ENCODE measurements at regions not wholly inside any gene's neighbourhood (a gene's known extent, or its start where the extent isn't known, plus 50 kb on each side); places are given as distances from the start of the nearest gene placed in this dataset.

DNA sequence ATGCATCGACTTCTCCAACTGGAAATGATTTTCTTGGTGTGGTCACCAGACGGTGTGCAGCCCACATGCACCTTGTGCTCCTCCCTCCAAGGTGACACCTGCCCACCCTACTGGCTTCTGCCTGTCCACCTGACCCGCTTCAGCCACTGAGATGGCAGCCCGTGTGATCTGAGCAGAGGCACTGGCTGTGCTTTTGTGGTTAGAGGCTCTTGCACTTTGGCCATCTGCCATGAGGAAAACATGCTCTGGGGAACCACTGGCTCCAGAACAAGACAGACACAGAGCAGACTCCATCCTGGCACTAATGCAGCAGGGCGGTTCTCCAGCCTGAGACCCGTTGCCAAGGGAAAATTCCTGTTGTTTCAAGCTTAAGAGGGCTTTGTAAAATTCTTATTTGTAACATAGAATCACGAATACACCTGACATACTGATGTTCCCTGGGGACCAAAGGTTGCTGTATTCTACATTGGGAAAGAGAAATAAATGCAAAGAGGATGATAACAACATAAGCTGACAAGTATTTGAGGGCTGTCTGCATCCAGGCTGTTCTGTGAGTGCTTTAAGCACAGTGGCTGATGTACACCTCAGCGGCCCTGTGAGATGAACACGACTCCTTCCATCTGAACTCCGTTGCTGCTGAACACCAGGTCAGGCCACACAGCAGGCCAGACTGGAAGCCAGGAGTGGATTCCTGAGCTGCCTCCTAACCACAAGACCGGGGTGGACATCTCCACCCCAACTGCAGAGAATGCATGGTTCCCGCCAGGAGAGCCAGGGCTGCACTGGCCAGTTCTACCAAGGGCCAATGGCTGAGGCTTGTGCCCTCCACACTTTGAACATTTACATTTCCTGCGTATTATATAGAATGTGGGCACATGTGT, 820.4 kb downstream of the GALR1 start:
- intact Hi-C loops (cut with DNase I), result no loop called here
- no peak for DNase-seq (ENCODE audit: low spot score)

DNA sequence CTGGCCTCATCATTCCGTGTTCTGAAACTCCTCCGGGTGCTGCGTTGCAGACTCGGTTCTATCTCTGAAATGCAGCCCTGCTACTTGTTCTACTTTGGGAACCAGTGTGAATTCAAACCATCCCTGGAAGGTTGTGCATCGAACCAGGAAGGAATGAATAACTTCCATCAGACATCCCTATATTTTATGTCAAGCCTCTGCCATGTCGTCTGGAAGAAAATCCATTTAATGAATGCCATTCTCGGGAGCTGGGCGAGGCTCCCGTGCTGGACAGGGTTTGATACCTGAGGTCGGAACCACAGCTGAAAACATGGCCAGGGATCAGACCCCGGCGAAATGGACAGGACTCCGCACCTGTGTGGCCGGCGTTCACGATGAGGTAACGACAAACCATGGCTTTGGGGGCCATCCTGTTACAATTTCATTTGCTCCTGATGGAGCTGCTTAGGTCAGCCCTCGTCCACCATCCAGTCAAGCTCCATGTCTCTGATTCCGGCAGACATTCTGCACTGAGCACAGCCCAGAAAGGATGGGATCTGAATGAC, 821.6 kb downstream of the GALR1 start:
- DNase-seq (ENCODE audit: low spot score), result no peak
- intact Hi-C loops (cut with DNase I), result no loop called here

DNA sequence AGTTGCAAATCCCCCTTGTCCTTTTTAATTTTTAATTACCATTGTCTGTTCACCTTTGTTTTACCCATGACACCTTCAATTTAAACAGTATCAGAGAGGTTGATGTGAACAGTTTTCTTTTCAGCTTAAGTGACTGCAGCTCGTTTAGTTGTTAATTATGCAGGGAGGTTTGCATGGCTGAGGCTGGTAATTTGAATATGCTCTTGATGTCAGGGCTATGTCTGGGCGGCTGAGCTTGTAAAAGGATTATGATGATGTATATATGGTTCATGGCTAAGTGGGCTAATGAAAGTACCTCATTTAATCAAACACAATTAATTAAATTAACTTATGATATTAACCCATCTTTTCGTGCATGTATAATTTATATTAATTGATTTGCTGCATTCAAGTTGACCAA, 822.1 kb downstream of the GALR1 start:
- DNase-seq (ENCODE audit: low spot score), result no peak
- intact Hi-C loops (cut with DNase I), result no loop called here

DNA sequence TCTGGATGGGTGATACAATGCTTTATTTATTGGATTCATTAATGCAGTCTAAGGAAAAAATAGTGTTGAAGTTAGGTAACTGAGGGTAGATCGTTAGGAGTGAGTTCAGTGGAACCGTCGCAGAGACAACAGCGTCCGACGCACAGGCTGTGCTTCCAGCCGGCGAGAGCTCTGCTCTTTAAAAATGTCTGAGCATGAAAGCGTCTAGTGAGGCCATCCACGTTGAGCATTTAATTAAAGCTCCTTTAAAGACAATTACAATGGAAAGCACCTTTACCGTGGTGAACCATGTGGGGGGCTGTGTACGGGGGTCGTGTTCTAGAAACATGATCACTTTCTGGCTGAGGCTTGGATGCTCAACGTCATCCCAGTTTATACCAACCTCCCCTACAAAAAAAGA, 822.7 kb downstream of the GALR1 start:
- intact Hi-C loops (cut with DNase I), result no loop called here
- DNase-seq (ENCODE audit: low spot score), result no peak

DNA sequence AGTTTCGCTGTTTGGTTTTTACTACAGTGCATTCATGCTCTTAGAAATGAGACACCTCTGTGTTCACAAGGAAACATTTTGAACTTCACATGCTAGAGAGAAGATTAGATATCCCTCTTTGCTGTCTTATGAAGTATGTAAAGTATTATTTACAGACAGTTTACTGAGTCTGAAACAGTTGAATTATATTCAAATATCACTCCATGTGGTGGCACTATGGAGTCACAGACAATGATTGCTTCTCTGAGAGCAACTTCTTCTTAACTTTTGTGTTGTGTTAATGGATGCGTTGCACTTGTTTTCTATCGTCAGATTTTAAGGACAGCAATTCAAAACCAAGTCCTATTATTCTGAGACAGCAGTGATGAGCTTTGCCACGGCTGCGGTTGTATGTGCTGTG, 823.6 kb downstream of the GALR1 start:
- no peak for DNase-seq (ENCODE audit: low spot score)

DNA sequence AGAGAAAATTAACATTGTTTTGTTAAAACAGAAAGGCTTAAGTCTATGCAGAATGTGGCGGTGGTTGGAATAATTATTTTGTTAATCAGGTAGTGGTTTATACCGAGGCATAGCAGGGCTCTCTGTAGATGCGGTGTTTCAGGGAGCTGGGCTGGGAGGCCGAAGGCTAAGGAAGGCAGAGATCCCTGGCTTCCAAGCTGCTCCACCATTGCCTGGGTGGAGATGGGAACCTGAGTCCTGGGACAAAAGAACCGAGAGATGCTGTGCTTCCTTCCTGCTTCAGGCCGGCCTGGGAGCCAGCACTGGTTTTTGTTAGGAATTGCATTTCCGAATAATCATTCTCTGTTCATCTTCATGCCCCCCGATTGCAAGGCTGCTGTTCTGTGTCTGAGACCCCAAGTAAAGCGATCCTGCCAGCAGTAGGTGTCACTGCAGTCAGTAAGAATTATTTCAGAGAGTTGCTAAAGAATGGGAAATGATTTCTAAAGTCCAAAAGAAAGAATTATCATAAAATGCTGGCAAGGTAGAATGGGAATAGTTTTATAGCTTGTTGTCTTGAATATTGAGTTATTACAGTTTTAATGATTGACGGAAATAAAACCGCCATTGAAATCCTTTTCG, 824.9 kb downstream of the GALR1 start:
- intact Hi-C loops (cut with DNase I), result no loop called here

More for the DNA sequence above, 823.6 kb downstream of the GALR1 start:
- intact Hi-C loops (cut with DNase I), result no loop called here

GRCh38 chr18:78080081-78080480, 830.4 kb downstream of the GALR1 start:
- intact Hi-C loops (cut with DNase I), result no loop called here

More for the DNA sequence above, 824.9 kb downstream of the GALR1 start:
- DNase-seq (ENCODE audit: low spot score), result no peak

DNA sequence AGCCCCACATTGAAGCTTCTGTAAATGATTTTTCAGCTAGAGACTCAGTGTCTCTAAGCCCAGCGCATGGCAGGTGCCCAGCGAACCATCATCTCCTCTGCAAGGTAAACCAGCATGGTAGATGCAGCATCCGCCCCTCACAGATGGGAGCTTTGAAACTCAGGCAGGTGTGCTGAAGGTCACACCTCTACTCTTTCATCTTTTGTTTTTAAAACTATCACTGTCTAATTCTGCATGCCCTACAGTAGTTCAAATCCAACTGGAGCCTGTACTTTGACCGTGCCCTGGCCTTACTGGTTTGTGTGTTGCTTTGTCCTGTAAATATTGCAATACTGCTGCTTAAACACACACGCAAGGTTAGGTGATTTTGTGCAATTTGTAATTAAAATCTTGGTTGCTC, 831.1 kb downstream of the GALR1 start:
- intact Hi-C loops (cut with DNase I), result no loop called here
- DNase-seq (ENCODE audit: low spot score), result no peak

More at GRCh38 chr18:78080081-78080480, 830.4 kb downstream of the GALR1 start:
- DNase-seq (ENCODE audit: low spot score), result no peak

GRCh38 chr18:78082816-78083215, 833.2 kb downstream of the GALR1 start:
- DNase-seq (ENCODE audit: low spot score), result no peak
- intact Hi-C loops (cut with DNase I), result no loop called here

DNA sequence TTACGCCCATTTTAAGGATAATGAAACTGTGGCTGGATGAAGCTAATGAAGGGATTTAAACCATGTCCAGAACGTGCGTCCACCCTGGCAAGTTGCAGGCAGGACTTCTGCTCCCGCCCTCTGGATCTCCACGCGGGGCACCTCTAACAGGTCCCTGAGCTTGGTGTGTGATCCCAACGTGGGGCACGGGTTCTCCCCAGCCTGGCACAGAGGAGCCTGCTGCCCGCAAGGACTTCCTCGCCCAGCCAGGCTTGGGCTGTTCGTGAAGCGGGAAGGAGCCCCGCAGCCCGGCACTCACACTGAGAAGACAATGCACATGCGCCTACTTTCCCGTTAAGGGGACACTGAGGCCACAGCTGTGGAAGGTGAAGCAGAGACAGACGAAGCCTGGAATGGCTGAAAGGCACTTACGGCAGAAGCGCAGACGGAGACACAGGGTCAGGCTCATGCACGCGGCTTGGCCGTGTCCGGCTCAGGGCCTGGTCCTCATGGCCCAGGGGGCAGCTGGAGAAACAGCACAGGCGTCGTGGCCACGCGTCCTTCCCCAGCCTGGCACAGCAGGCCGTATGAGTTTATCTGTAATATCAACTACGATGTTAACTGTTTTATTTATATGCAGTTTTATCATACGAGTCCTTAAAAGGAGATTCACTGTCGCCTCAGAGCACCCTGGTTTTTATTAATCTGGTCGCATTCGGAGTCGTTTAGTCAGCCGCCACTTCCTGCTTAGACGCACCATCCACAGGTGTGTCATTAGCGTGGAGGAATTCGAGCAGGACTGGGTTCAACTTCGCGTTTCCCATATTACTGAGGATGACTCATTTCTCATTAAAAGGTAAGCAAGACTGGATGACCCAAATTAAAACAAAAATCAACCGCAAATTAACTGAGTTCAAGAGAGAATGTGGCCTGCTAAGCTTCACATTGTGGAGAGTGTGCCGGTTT, 835.9 kb downstream of the GALR1 start:
- intact Hi-C loops (cut with DNase I), result no loop called here
- DNase-seq (ENCODE audit: low spot score), result no peak

DNA sequence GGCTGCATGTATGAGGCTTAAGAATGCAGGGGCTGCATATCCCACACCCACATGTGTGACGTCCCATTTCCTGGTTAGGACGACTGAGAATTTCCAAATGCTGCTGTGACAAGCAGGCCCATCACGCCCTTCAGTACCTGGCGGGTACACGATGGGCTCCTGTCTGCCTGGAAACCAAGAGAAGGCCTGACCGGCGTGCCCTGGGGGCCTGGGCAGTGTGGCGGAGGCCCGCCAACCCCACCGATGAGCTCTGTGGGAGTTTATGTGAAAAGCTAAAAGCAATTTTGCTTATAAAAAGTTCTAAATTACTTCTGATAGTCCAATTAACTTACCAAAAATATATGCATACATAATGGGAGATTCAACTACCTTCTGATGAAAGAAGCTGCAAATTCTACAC, 837.3 kb downstream of the GALR1 start:
- DNase-seq (ENCODE audit: low spot score), result no peak
- intact Hi-C loops (cut with DNase I), result no loop called here

GRCh38 chr18:78087338-78087737, 837.7 kb downstream of the GALR1 start:
- no peak for DNase-seq (ENCODE audit: low spot score)
- intact Hi-C loops (cut with DNase I), result no loop called here

DNA sequence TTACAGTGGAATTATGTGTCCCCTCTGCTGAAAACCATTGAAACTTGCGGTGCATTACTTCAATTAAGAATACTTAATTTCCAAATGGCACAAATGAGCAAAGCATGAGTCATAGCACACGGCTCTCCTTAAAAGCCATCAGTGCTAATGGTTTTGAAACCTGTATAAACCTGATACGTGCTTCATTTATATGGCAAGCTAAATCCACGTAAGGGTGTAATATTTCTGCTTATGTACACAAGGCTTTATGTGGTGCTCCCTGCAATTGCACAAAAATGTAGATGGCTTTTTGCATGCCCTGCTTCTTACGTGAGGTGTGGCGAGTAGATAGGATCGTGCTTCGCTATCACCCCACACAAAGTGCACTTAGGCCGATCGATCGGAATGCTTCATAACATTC, 840.9 kb downstream of the GALR1 start:
- intact Hi-C loops (cut with DNase I), result no loop called here
- DNase-seq (ENCODE audit: low spot score), result no peak

DNA sequence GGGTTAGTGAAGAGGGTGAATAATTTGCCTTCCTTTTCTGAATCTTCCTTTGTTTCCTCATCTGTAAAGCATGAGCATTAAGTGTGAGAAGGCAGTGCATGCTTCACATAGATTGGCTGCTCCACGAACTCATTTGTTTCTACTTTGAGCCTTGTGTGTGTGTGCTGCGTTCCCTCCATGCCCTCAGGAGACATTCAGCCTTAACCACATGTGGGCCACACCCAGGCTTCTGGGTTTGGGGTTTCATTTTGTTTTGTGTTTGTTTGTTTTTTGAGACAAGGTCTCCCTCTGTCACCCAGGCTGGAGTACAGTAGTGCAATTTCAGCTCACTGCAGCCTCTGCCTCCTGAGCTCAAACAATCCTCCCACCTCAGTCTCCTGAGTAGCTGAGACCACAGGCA, 843.3 kb downstream of the GALR1 start:
- DNase-seq (ENCODE audit: low spot score), result no peak
- intact Hi-C loops (cut with DNase I), result no loop called here

- intact Hi-C loops (cut with DNase I), result no loop called here
- no peak for DNase-seq (ENCODE audit: low spot score)
Measured at GRCh38 chr18:78099979-78100588, 850.4 kb downstream of the GALR1 start.

DNA sequence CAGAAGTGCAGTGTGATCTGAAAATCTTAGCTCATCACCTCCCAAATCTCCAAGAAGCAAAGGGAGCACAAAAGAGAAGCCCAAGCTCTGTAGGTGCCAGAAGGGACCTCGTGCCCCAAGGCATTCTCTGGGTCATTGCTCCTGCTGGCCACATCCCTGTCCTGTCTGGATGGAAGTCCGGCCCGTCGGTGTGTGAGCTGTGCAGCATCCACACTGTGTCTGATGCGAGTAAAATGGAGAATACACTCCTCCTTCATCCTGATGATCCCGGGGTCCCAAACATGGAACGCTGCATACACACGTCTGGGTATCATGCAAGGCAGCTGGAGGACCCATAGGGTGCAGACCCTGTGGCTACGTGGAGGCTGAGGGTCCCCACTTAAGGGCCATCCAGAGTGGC, 851.4 kb downstream of the GALR1 start:
- no peak for DNase-seq (ENCODE audit: low spot score)
- intact Hi-C loops (cut with DNase I), result no loop called here

DNA sequence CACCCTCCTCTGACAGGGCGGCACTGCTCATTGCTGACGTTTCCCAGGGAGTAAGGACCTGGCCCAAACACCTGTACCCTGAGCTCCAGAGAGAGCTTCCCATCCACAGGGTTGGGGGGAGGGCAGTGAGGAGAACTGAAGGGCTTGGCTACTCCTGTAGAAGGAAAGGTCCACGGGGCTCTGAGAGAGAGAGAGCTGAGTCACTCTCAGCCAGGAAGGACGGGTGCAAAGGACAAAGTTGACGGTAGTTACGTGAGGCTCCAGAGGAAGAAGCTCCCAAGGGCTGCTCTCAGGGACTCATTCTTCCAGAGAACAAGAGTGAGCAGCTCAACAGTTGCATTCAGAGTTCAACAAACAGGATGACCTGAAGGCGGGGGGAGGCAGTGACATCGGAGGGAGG, 852.5 kb downstream of the GALR1 start:
- no peak for DNase-seq (ENCODE audit: low spot score)
- intact Hi-C loops (cut with DNase I), result no loop called here

- intact Hi-C loops (cut with DNase I), result no loop called here
- no peak for DNase-seq (ENCODE audit: low spot score)
Measured at GRCh38 chr18:78105611-78106010, 856.0 kb downstream of the GALR1 start.

GRCh38 chr18:78106946-78107345, 857.3 kb downstream of the GALR1 start:
- intact Hi-C loops (cut with DNase I), result no loop called here

More at GRCh38 chr18:78106946-78107345, 857.3 kb downstream of the GALR1 start:
- DNase-seq (ENCODE audit: low spot score), result no peak
